ENCODE measurements at regions not wholly inside any gene's neighbourhood (a gene's known extent, or its start where the extent isn't known, plus 50 kb on each side); places are given as distances from the start of the nearest gene placed in this dataset.

- no peak for TF ChIP-seq POLR2A (IDR thresholded peaks at IDR 0.05)
- TF ChIP-seq CTCF (IDR thresholded peaks at IDR 0.05), result no peak
Measured at GRCh38 chr4:22313976-22314375, 201.9 kb downstream of the ADGRA3 start.

Measured in heart left ventricle (tissue), 13 donors.